SK-N-MC (cell line): ENCODE measurements at regions not wholly inside any gene's neighbourhood (a gene's known extent, or its start where the extent isn't known, plus 50 kb on each side); places are given as distances from the start of the nearest gene placed in this dataset.

ENCODE experiments used
- EZH2 ChIP-seq: fragments of 200-600 bp; sonication (generic); IDR thresholded peaks from one replicate; pipeline ENCODE4 v1.6.1; 2017; ENCODE audit warnings: antibody characterized with exemption
- POLR2AphosphoS5 ChIP-seq: IDR thresholded peaks from 2 replicates; pipeline ENCODE4 v1.6.1; 2012; ENCODE audit warnings: mild to moderate bottlenecking, low read depth, low read length, borderline replicate concordance

GRCh38 chr17:77319211-77320043 is 178.7 kb downstream of the SEC14L1 start:
- TF ChIP-seq POLR2AphosphoS5 (peak; percentile 28; the same call in 1 of the 2 replicates), EZH2 (no peak)
